WTC11 (cell line): ENCODE measurements at regions not wholly inside any gene's neighbourhood (a gene's known extent, or its start where the extent isn't known, plus 50 kb on each side); places are given as distances from the start of the nearest gene placed in this dataset.

Experiments
- CTCF ChIP-seq: fragments of 200-600 bp; IDR thresholded peaks from 2 replicates; pipeline ENCODE4 v1.8.0; 2022; ENCODE audit warnings: antibody characterized with exemption
- FOXK1 ChIP-seq: sonication (generic); formaldehyde crosslinking; IDR thresholded peaks from 2 replicates; pipeline ENCODE4 v1.8.0; 2022; ENCODE audit warnings: mild to moderate bottlenecking, moderate library complexity, missing genetic modification reagents
- HMGXB4 ChIP-seq: sonication (generic); formaldehyde crosslinking; IDR thresholded peaks from 2 replicates; pipeline ENCODE4 v1.8.1; 2023; ENCODE audit warnings: mild to moderate bottlenecking, moderate library complexity, missing genetic modification reagents
- NFYB ChIP-seq: sonication (generic); formaldehyde crosslinking; conservative IDR thresholded peaks from 2 replicates; pipeline ENCODE4 v1.8.0; 2022; ENCODE audit warnings: low read depth, missing genetic modification reagents
- NR2C2 ChIP-seq: sonication (generic); formaldehyde crosslinking; IDR thresholded peaks from 2 replicates; pipeline ENCODE4 v1.8.0; 2022; ENCODE audit warnings: mild to moderate bottlenecking, missing genetic modification reagents

- no peak for TF ChIP-seq CTCF
- no peak for TF ChIP-seq NR2C2 (CRISPR knock-in tag)
- no peak for TF ChIP-seq NFYB (CRISPR knock-in tag)
- TF ChIP-seq HMGXB4: no peak
- TF ChIP-seq FOXK1 (CRISPR knock-in tag): no peak
These were observed 103.1 kb downstream of the KLF6 start for GRCh38 chr10:3681642-3682554.
